Esophagus muscularis mucosa (tissue), 3 donors: ENCODE measurements at regions not wholly inside any gene's neighbourhood (a gene's known extent, or its start where the extent isn't known, plus 50 kb on each side); places are given as distances from the start of the nearest gene placed in this dataset.

Source experiments
- POLR2A ChIP-seq: fragments of 450-650 bp; IDR thresholded peaks from one replicate; pipeline ENCODE4 v1.6.1; 2017; ENCODE audit warnings: antibody characterized with exemption, moderate library complexity, mild to moderate bottlenecking, low read depth
- TF ChIP-seq, protein P1 (sequence below), 3 experiments: fragments of 200-600 bp in 2 of 3; fragments of 450-650 bp in 1 of 3; sonication (generic) in 2 of 3; IDR thresholded peaks; one replicate each; pipeline ENCODE4 v1.5.1; 2017 to 2019; ENCODE audit warnings: antibody characterized with exemption in 3 of 3, mild to moderate bottlenecking in 2 of 3, moderate library complexity in 1 of 3

DNA sequence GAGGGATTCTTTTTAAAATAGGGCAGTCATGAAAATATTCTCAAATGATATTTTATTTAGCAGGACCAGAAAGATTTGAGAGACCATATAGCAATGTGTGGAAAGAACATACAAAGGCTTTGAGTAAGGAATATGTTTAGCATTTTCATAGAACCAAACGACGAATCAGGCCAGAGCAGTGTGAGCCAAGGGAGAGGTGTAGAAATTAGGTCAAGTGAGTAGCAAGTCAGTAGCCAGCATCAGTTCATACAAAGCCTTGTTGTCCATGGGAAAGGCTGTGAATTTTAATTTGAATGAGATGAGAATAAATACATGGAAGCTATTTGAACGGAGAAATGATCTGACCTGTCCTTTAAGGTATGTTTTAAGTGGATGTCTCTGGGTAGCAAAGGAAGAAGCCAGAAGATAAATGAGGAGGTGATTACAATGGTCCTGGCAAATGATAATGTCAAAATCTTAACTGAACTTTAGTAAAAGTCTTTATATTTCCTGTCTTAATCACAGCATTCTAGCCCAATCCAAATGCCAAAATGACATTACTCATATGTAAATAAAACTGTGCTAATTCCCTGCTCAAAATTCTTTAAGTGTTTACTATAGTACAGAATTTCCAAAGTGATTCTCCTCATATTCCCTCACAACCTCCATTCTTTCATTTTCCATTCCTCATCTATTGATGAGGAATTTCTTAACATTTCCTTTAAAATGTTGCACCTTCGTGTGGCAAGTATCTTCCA, 155.7 kb upstream of the SLIT2 start:
- TF ChIP-seq, protein P1, sequence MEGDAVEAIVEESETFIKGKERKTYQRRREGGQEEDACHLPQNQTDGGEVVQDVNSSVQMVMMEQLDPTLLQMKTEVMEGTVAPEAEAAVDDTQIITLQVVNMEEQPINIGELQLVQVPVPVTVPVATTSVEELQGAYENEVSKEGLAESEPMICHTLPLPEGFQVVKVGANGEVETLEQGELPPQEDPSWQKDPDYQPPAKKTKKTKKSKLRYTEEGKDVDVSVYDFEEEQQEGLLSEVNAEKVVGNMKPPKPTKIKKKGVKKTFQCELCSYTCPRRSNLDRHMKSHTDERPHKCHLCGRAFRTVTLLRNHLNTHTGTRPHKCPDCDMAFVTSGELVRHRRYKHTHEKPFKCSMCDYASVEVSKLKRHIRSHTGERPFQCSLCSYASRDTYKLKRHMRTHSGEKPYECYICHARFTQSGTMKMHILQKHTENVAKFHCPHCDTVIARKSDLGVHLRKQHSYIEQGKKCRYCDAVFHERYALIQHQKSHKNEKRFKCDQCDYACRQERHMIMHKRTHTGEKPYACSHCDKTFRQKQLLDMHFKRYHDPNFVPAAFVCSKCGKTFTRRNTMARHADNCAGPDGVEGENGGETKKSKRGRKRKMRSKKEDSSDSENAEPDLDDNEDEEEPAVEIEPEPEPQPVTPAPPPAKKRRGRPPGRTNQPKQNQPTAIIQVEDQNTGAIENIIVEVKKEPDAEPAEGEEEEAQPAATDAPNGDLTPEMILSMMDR (IDR thresholded peaks at IDR 0.05): no peak
- no peak for TF ChIP-seq POLR2A
